ENCODE measurements at regions not wholly inside any gene's neighbourhood (a gene's known extent, or its start where the extent isn't known, plus 50 kb on each side); places are given as distances from the start of the nearest gene placed in this dataset.

GRCh38 chr1:194477908-194478307 is 1291.5 kb upstream of the B3GALT2 start:
- no peak for DNase-seq (ENCODE audit: low read depth, low spot score)
- ChIA-PET SMC1A (ENCODE audit: uncharacterized antibody, unreplicated experiment) (interaction anchor here (0.9 to 1.2 kb wide), 3 partner anchors 10 to 22 kb away, joined by 3 to 5 read pairs (median 4); no protein-coding TSS in a partner anchor), RAD21 (ENCODE audit: unreplicated experiment) (interaction anchor here (1.0 kb wide), 1 partner anchor 22 kb away, joined by 3 read pairs; no protein-coding TSS in a partner anchor), CTCF (no interaction called here), POLR2A (no interaction called here)
- no peak for FAIRE-seq
- peak; percentile 85 for ATAC-seq
- no peak overlapping the region for H3K27ac ChIP-seq (ENCODE audit: control insufficient read depth, insufficient read depth)
- no peak overlapping the region for H3K9ac ChIP-seq (ENCODE audit: control insufficient read depth, insufficient read depth, low read length)
- BruUV-seq (replicated peaks) = no TSS peak
- H3K4me3 ChIP-seq = no peak overlapping the region
- intact Hi-C loops (cut with micrococcal nuclease; ENCODE audit: unreplicated experiment) = no loop called here
- H3K79me2 ChIP-seq (ENCODE audit: control insufficient read depth, insufficient read depth, low read length) = no peaks in the 10 kb centered on the region
- no peak overlapping the region for H3K4me2 ChIP-seq (ENCODE audit: control insufficient read depth, insufficient read depth)
- no peaks in the 10 kb centered on the region for H3K36me3 ChIP-seq (ENCODE audit: control insufficient read depth in 2 of 2, insufficient read depth in 2 of 2, low read length in 1 of 2)
- H3K27me3 ChIP-seq (replicated peaks in 1 of 2; ENCODE audit: control insufficient read depth in 2 of 2, insufficient read depth in 2 of 2, low read length in 1 of 2) = no peaks in the 10 kb centered on the region
- no peaks in the 10 kb centered on the region for H4K20me1 ChIP-seq (ENCODE audit: control insufficient read depth, insufficient read depth)
- H3K9me3 ChIP-seq (replicated peaks; ENCODE audit: control insufficient read depth, insufficient read depth, low read length) = no peaks in the 10 kb centered on the region
- no peak overlapping the region for H2AFZ ChIP-seq (ENCODE audit: control insufficient read depth, low read depth, low read length)
- no peaks in the 10 kb centered on the region for H3K4me1 ChIP-seq (ENCODE audit: control insufficient read depth, insufficient read depth, low read length)
- in situ Hi-C loops (cut with MboI) = no loop called here
- TF ChIP-seq JUNB (IDR thresholded peaks at IDR 0.05) (peak; percentile 47; the same call in 1 of the 2 replicates), SMAD5 (IDR thresholded peaks at IDR 0.05; ENCODE audit: low read depth) (no peak), SPI1 (IDR thresholded peaks at IDR 0.05; ENCODE audit: borderline replicate concordance, insufficient read depth, low read depth, low read length) (peak; percentile 89), DPF2 (IDR thresholded peaks at IDR 0.05) (peak; percentile 74), ZNF24 (IDR thresholded peaks at IDR 0.05) (0 out of 2 replicates have a peak, but pooled peaks have one; percentile 28), ATF7 (IDR thresholded peaks at IDR 0.05; ENCODE audit: low read depth) (no peak), MTA2 (IDR thresholded peaks at IDR 0.05; ENCODE audit: low read depth) (peak; percentile 77)
- TF ChIP-seq, protein P1, sequence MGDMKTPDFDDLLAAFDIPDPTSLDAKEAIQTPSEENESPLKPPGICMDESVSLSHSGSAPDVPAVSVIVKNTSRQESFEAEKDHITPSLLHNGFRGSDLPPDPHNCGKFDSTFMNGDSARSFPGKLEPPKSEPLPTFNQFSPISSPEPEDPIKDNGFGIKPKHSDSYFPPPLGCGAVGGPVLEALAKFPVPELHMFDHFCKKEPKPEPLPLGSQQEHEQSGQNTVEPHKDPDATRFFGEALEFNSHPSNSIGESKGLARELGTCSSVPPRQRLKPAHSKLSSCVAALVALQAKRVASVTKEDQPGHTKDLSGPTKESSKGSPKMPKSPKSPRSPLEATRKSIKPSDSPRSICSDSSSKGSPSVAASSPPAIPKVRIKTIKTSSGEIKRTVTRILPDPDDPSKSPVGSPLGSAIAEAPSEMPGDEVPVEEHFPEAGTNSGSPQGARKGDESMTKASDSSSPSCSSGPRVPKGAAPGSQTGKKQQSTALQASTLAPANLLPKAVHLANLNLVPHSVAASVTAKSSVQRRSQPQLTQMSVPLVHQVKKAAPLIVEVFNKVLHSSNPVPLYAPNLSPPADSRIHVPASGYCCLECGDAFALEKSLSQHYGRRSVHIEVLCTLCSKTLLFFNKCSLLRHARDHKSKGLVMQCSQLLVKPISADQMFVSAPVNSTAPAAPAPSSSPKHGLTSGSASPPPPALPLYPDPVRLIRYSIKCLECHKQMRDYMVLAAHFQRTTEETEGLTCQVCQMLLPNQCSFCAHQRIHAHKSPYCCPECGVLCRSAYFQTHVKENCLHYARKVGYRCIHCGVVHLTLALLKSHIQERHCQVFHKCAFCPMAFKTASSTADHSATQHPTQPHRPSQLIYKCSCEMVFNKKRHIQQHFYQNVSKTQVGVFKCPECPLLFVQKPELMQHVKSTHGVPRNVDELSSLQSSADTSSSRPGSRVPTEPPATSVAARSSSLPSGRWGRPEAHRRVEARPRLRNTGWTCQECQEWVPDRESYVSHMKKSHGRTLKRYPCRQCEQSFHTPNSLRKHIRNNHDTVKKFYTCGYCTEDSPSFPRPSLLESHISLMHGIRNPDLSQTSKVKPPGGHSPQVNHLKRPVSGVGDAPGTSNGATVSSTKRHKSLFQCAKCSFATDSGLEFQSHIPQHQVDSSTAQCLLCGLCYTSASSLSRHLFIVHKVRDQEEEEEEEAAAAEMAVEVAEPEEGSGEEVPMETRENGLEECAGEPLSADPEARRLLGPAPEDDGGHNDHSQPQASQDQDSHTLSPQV (IDR thresholded peaks at IDR 0.05) = no peak
- TF ChIP-seq, protein P2, sequence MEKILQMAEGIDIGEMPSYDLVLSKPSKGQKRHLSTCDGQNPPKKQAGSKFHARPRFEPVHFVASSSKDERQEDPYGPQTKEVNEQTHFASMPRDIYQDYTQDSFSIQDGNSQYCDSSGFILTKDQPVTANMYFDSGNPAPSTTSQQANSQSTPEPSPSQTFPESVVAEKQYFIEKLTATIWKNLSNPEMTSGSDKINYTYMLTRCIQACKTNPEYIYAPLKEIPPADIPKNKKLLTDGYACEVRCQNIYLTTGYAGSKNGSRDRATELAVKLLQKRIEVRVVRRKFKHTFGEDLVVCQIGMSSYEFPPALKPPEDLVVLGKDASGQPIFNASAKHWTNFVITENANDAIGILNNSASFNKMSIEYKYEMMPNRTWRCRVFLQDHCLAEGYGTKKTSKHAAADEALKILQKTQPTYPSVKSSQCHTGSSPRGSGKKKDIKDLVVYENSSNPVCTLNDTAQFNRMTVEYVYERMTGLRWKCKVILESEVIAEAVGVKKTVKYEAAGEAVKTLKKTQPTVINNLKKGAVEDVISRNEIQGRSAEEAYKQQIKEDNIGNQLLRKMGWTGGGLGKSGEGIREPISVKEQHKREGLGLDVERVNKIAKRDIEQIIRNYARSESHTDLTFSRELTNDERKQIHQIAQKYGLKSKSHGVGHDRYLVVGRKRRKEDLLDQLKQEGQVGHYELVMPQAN (conservative IDR thresholded peaks at IDR 0.05) = no peak
- TF ChIP-seq, protein P3, sequence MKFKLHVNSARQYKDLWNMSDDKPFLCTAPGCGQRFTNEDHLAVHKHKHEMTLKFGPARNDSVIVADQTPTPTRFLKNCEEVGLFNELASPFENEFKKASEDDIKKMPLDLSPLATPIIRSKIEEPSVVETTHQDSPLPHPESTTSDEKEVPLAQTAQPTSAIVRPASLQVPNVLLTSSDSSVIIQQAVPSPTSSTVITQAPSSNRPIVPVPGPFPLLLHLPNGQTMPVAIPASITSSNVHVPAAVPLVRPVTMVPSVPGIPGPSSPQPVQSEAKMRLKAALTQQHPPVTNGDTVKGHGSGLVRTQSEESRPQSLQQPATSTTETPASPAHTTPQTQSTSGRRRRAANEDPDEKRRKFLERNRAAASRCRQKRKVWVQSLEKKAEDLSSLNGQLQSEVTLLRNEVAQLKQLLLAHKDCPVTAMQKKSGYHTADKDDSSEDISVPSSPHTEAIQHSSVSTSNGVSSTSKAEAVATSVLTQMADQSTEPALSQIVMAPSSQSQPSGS (IDR thresholded peaks at IDR 0.05; ENCODE audit: low read length) = 0 out of 2 replicates have a peak, but pooled peaks have one; percentile 29
- TF ChIP-seq, protein P4, sequence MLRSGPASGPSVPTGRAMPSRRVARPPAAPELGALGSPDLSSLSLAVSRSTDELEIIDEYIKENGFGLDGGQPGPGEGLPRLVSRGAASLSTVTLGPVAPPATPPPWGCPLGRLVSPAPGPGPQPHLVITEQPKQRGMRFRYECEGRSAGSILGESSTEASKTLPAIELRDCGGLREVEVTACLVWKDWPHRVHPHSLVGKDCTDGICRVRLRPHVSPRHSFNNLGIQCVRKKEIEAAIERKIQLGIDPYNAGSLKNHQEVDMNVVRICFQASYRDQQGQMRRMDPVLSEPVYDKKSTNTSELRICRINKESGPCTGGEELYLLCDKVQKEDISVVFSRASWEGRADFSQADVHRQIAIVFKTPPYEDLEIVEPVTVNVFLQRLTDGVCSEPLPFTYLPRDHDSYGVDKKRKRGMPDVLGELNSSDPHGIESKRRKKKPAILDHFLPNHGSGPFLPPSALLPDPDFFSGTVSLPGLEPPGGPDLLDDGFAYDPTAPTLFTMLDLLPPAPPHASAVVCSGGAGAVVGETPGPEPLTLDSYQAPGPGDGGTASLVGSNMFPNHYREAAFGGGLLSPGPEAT (IDR thresholded peaks at IDR 0.05; ENCODE audit: low read depth) = 0 out of 2 replicates have a peak, but pooled peaks have one; percentile 17
- TF ChIP-seq, protein P5, sequence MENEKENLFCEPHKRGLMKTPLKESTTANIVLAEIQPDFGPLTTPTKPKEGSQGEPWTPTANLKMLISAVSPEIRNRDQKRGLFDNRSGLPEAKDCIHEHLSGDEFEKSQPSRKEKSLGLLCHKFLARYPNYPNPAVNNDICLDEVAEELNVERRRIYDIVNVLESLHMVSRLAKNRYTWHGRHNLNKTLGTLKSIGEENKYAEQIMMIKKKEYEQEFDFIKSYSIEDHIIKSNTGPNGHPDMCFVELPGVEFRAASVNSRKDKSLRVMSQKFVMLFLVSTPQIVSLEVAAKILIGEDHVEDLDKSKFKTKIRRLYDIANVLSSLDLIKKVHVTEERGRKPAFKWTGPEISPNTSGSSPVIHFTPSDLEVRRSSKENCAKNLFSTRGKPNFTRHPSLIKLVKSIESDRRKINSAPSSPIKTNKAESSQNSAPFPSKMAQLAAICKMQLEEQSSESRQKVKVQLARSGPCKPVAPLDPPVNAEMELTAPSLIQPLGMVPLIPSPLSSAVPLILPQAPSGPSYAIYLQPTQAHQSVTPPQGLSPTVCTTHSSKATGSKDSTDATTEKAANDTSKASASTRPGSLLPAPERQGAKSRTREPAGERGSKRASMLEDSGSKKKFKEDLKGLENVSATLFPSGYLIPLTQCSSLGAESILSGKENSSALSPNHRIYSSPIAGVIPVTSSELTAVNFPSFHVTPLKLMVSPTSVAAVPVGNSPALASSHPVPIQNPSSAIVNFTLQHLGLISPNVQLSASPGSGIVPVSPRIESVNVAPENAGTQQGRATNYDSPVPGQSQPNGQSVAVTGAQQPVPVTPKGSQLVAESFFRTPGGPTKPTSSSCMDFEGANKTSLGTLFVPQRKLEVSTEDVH (IDR thresholded peaks at IDR 0.05; ENCODE audit: low read depth, partially characterized antibody) = no peak
